UCSD-AML1 (cell line): ENCODE measurements at regions not wholly inside any gene's neighbourhood (a gene's known extent, or its start where the extent isn't known, plus 50 kb on each side); places are given as distances from the start of the nearest gene placed in this dataset.

Experiments
- DNase-seq: peaks from one replicate; lab custom pipeline; 2025; ENCODE audit not compliant: unreplicated experiment; lab: John Stamatoyannopoulos, UW

DNA sequence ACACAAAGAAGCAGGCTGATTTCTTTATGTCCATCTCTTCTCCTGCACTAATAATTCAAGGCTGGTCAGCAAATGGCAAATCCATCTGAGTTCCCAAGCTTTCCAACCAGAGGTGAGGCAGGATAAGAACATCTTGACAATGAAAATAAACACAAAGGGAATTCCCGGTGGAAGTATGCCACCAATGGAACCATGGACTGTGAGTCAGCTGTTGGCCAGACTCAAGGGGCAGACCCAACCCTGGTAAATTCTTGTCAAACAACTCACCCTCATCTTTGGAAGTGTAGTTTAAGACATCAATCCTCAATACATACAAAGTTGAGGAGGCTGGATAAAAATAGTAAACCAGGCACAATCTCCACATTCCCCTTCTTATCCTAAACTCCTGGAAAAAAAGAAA lies 74.3 kb upstream of the CES5A start:
- no peak for DNase-seq

DNA sequence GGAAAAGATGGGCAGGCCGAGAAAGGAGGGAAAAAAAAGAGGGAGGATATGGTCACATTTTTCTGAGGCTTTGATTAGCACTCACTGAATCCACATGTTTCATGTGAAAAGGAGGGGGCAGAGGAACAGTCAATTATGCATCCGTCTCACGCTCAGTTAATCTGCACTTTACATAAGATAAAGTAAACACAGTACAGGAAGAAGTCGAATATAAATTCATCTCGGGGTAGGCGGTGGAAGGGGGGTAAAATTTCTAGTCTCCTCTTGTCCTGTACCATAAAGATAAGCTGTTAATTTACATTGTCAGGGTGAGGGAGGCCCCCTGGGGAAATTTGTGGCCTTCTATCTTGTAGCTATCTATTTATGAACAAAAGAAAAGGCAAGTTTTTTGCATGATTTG lies 73.1 kb upstream of the CES5A start:
- DNase-seq, result no peak

DNA sequence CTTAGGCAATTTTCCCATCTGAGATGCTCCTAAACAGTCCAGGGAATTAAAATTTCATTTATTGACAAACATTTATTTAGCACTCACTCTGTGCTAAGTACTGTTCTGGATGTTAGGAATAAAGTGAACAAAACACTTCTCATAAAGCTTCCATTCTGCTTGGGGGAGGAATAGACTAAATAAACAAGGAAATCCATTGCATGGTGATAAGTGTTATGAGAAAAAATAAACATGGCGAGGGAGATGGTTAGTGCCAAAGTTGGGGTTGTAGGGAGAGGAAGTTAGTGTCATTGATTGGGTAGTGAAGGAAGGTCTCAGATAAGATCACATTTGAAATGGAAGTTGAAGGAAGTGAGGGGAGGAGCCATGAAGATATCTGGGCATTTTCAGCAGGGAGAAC lies 72.2 kb upstream of the CES5A start:
- no peak for DNase-seq

DNA sequence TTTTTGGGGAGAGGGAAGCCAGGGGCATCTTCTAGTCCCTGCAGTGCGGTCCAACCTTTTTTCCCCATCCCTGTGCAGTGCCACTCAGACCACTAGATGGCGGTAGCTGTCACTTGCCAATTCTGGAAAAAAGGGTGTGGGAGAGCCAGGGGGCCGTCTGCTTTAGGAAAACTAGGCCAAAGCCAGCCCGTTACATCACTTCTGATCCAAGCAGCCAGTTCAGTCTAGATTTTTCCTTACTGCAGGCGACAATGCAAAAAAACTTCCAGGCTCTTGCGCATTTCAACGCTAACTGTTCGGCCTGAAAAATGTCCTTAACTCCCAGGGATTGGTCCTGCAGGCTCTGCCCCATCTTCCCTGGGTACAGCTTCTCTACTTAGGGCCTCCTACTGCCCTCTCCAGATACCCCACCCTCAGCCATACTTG lies 69.2 kb upstream of the CES5A start:
- peak; percentile 28 for DNase-seq

DNA sequence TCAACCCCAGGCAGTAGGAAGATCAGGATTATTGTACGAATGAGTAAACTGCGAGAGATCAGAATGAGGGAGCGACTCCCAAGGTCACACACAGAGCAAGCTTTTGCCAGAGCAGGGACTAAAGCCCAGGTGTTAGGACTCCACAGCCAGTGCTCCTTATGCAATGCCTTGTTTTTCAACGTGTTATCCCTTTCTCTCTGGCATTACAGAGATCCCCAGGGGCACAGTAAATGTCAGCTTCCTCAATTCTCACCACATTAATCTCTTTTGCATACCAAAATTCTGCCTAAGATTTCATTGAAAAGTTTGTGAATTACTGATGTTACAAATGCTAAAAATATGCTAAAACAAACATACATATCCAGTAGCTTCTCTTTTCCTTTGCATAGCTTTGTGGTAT lies 68.1 kb upstream of the CES5A start:
- no peak for DNase-seq

DNA sequence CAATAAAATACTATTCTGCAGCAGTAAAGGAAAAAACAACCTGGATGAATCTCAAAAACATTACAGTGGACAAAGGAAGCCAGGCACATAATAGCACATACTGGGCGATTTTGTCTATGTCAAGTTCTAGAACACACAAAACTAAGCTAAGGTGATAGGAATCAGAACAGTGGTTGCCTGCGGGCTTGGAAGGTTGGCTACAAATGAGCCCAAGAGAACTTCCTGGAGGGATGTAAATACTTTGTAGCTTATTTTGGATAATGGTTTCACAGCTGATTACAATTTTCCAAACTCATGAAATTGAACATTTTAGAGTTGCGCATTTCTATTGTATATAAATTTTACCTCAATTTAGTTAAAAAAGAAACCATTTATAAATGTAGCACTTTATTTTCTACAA lies 67.6 kb upstream of the CES5A start:
- no peak for DNase-seq

DNA sequence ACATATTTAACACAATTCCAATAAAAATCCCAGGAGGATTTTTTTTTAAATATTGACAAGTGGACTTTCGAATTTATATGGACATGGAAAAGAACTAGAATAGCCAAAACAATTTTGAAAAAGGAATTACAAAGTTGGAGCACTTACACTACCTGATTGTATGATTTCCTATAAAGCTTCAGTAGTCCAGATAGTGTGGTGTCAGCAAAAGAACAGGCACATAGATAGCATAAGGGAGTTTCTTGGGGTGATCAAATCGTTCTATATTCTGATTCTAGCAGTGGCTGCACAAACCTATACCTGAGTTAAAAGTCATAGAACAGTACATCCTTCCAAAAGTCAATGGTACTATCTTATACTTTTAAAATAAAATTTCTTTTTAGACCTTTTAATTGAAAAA lies 66.4 kb upstream of the CES5A start:
- DNase-seq, result no peak

DNA sequence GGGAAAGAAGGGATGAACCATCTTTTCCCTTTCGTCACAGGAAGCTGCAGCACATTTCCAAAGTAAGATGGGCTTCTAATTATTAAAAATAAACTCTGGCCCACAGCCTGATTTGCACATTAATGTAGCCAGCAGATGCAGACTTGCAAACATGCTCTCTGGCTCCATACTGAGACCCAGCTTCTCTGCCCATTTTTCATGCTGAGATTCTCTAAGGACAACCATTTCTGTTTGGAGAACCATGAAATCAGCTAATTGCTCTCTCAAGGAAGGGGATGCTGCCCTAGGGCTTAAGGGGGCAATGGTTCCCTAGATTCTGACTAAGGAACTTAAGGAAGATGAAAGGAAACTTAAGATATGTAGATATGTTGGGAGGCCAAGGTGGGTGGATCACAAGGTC lies 63.0 kb upstream of the CES5A start:
- DNase-seq, result no peak

DNA sequence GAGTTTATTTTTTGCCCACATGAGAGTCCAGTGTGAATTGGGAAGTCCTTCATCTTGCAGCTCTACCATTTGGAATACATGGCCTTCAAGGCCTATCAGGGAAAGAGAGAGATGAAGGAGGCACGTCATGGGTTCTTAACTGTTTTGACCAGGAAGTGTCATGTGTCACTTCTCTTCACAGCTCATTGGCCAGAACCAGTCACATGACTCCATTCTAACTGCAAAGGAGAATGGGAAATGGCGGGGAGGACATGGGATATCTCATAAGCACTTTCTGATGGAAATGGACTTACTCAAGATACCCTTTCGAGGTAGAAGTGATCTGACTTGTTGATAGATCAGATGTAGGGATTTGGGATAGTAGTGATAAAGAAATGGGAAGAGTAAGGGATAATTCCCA lies 57.9 kb upstream of the CES5A start:
- DNase-seq, result no peak

DNA sequence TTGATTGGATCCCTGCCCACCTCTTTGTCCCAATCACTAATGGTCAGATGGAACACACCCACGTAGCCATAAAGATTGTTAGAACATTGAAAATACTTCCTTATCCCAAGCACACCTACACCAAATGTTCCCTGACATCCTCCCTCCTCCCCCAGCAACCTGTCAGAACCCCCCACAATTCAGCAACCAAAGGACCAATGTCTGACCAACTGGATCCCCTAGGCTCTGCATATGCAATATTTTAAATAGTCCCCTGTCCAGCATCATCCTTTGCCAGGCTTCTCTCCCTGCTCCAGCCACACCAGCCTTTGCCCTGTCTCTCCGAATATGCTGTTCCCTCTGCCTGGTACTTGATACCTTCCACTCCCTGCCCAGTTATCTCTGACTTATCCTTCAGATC lies 54.9 kb upstream of the CES5A start:
- DNase-seq, result no peak

DNA sequence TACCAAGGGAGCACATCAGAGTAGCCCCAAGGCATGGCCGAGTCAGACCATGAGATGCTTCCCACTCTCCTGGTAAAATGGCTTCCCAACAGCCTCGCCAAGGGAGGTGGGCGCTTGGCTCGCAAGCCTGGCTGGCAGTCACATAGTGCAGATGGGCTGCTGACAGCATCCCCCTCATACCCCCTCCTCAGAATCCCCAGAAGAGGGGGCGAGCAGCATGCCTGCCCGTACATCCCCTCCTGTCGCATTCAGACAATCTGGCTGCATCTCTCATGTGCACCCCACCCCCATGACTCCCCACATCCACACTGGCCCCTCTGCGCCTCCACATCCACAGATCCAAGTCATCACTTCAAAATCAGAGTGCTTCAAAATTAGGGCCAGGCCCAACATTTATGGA lies 54.0 kb upstream of the CES5A start:
- no peak for DNase-seq

DNA sequence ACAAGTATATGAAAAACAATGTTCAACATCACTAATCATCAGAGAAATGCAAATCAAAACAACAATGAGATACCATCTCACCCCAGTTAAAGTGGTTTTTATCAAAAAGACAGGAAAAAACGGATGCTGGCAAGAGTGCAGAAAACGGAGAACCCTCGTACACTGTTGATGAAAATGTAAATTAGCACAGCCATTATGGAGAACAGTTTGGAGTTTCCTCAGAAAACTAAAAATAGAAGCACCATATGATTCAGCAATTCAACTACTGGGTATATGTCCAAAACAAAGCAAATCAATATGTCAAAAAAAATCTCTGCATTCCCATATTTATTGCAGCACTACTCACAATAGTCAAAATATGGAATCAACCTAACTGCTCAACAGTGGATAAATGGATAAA lies 50.1 kb upstream of the CES5A start:
- DNase-seq, result no peak
